ENCODE measurements at regions not wholly inside any gene's neighbourhood (a gene's known extent, or its start where the extent isn't known, plus 50 kb on each side); places are given as distances from the start of the nearest gene placed in this dataset.
"Not testable (repeated sequence)": the region's sequence is repeated elsewhere in the genome, so short reads cannot be mapped to it uniquely, and the experiment has no call there.

GRCh38 chr11:90764691-90765090, 541.8 kb upstream of the CHORDC1 start:
- no peak for DNase-seq (ENCODE audit: low spot score)

GRCh38 chr11:90757849-90758494, 535.1 kb upstream of the CHORDC1 start:
- DNase-seq (ENCODE audit: low spot score): no peak

- DNase-seq (ENCODE audit: low spot score): no peak
These were observed 533.8 kb upstream of the CHORDC1 start for GRCh38 chr11:90756617-90757016.

- DNase-seq (ENCODE audit: low spot score): no peak
These were observed 530.7 kb upstream of the CHORDC1 start for GRCh38 chr11:90753546-90753945.

- no peak for DNase-seq (ENCODE audit: low spot score)
These were observed 524.2 kb upstream of the CHORDC1 start for GRCh38 chr11:90747057-90747456.

GRCh38 chr11:90744169-90744568, 521.3 kb upstream of the CHORDC1 start:
- DNase-seq (ENCODE audit: low spot score): no peak

GRCh38 chr11:90738799-90739198, 516.0 kb upstream of the CHORDC1 start:
- no peak for DNase-seq (ENCODE audit: low spot score)

- DNase-seq (ENCODE audit: low spot score): no peak
These were observed 514.7 kb upstream of the CHORDC1 start for GRCh38 chr11:90737444-90738050.

GRCh38 chr11:90732486-90732885, 509.6 kb upstream of the CHORDC1 start:
- no peak for DNase-seq (ENCODE audit: low spot score)

GRCh38 chr11:90723475-90723874, 500.6 kb upstream of the CHORDC1 start:
- no peak for DNase-seq (ENCODE audit: low spot score)

GRCh38 chr11:90722552-90723190, 499.8 kb upstream of the CHORDC1 start:
- no peak for DNase-seq (ENCODE audit: low spot score)

- DNase-seq (ENCODE audit: low spot score): no peak
These were observed 494.7 kb upstream of the CHORDC1 start for GRCh38 chr11:90717522-90717921.

- no peak for DNase-seq (ENCODE audit: low spot score)
These were observed 482.8 kb upstream of the CHORDC1 start for GRCh38 chr11:90705661-90706060.

GRCh38 chr11:90704510-90704909, 481.7 kb upstream of the CHORDC1 start:
- DNase-seq (ENCODE audit: low spot score): no peak

- DNase-seq (ENCODE audit: low spot score): no peak
These were observed 478.9 kb upstream of the CHORDC1 start for GRCh38 chr11:90701716-90702115.

GRCh38 chr11:90700789-90701439, 478.1 kb upstream of the CHORDC1 start:
- DNase-seq (ENCODE audit: low spot score): no peak

- no peak for DNase-seq (ENCODE audit: low spot score)
These were observed 477.0 kb upstream of the CHORDC1 start for GRCh38 chr11:90699791-90700400.

GRCh38 chr11:90698238-90698637, 475.4 kb upstream of the CHORDC1 start:
- DNase-seq (ENCODE audit: low spot score): no peak

GRCh38 chr11:90675496-90675895, 452.6 kb upstream of the CHORDC1 start:
- not testable (repeated sequence) for DNase-seq (ENCODE audit: low spot score)

- DNase-seq (ENCODE audit: low spot score): no peak
These were observed 446.2 kb upstream of the CHORDC1 start for GRCh38 chr11:90669094-90669493.

GRCh38 chr11:90668502-90668901, 445.7 kb upstream of the CHORDC1 start:
- no peak for DNase-seq (ENCODE audit: low spot score)

- no peak for DNase-seq (ENCODE audit: low spot score)
These were observed 438.4 kb upstream of the CHORDC1 start for GRCh38 chr11:90661233-90661632.

- DNase-seq (ENCODE audit: low spot score): no peak
These were observed 433.3 kb upstream of the CHORDC1 start for GRCh38 chr11:90656171-90656570.
